Uterus (tissue), 2 donors: ENCODE measurements at regions not wholly inside any gene's neighbourhood (a gene's known extent, or its start where the extent isn't known, plus 50 kb on each side); places are given as distances from the start of the nearest gene placed in this dataset.

Experiments used
- CTCF ChIP-seq, 4 experiments: fragments of 200-600 bp in 2 of 4; fragments of 450-650 bp in 2 of 4; sonication (generic) in 2 of 4; IDR thresholded peaks; one replicate each; pipeline ENCODE4 v1.5.1; 2016 to 2019; ENCODE audit warnings: antibody characterized with exemption in 4 of 4, mild to moderate bottlenecking in 2 of 4, moderate library complexity in 1 of 4
- POLR2A ChIP-seq, 2 donors: fragments of 450-650 bp; IDR thresholded peaks; one replicate each; pipeline ENCODE4 v1.6.1; 2016; ENCODE audit warnings: antibody characterized with exemption in 2 of 2, mild to moderate bottlenecking in 1 of 2, moderate library complexity in 1 of 2

GRCh38 chrX:1935805-1936204, 320.9 kb downstream of the ASMT start:
- TF ChIP-seq CTCF (IDR thresholded peaks at IDR 0.05), result no peak
- TF ChIP-seq POLR2A (IDR thresholded peaks at IDR 0.05), result no peak
